ENCODE measurements at regions not wholly inside any gene's neighbourhood (a gene's known extent, or its start where the extent isn't known, plus 50 kb on each side); places are given as distances from the start of the nearest gene placed in this dataset.

DNA sequence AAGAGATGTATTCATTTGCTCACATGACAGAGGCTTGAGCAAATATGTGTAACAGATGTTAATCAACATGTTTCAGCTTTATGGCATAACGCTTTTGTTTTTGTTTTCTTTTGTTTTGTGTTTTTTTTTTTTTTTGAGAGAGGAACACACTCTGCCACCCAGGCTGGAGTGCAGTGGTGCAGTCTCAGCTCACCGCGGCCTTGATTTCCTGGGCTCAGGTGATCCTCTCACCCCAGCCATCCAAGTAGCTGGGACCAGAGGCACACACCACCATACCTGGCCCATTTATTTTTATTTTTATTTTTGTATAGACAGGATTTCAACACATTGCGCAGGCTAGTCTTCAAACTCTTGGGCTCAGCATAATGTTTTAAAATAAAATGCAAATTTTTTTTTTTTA is 1504.4 kb upstream of the CADM2 start:
- no peak for TF ChIP-seq POLR2A (IDR thresholded peaks at IDR 0.05)
- no peak for TF ChIP-seq CTCF (IDR thresholded peaks at IDR 0.05)
- no peak for TF ChIP-seq EP300 (IDR thresholded peaks at IDR 0.05; ENCODE audit: low read depth)
- TF ChIP-seq POLR2AphosphoS5 (IDR thresholded peaks at IDR 0.05): no peak

Data from transverse colon (tissue), 4 donors.